M059J (cell line): ENCODE measurements at regions not wholly inside any gene's neighbourhood (a gene's known extent, or its start where the extent isn't known, plus 50 kb on each side); places are given as distances from the start of the nearest gene placed in this dataset.
"Not testable (repeated sequence)": the region's sequence is repeated elsewhere in the genome, so short reads cannot be mapped to it uniquely, and the experiment has no call there.

Experiments
- DNase-seq: peaks from one replicate; pipeline ENCODE4 v3.0.0-alpha.2; 2012; ENCODE audit warnings: low read depth

DNA sequence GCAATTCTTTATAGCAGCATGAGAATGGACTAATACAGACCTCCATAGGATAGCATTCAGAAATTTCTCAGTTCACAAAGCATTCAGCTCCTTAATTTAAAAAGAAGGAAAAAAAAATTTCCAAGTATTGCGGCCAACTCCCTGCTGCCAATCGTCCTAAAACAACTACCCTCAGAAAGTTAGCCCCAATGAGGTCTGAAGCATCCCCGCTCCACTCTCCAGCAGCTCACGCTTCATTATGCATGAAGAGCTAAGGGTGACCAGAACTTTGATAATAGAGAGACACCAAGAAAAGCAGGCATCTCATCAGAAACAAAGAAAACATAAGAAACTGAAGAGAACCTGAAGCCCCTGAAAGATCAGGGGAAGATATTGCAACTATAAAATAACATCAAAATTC, 172.8 kb upstream of the NUDT4 start:
- DNase-seq, result no peak

DNA sequence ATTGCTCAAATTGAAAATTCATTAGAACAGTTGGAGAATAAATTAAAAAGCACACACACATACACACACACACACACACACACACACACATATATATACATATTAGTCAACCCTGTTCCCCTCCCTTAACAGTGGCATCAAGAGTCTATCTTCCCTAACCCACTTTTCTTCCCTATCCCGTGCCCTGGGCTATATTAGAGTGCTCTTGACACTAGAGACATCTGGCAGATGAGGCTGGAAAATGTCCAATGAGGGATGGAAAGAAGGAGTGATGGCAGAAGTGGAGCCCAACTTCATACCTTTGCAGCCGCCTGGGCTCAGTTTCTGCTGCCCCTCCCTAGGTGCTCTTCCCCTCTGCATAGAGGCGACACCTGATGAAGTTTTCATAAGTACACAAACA, 172.4 kb upstream of the NUDT4 start:
- no peak for DNase-seq

DNA sequence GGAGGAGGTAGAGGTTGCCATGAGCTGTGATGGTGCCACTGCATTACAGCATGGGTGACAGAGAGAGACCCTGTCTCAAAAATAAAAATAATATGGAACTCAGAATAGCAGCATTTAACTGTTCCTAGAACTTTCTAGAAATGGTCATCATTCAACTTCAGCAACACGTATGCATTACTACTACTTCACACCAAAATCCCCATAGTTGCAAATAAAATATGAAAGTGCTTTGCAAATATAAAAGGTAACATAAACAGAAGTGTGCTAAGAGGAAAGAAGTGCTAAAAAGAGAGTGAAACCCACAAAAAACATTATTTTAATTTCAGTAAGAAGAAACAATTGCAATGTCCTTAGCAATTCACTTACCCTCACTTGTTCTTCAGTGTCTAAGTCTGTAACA, 169.7 kb upstream of the NUDT4 start:
- no peak for DNase-seq

DNA sequence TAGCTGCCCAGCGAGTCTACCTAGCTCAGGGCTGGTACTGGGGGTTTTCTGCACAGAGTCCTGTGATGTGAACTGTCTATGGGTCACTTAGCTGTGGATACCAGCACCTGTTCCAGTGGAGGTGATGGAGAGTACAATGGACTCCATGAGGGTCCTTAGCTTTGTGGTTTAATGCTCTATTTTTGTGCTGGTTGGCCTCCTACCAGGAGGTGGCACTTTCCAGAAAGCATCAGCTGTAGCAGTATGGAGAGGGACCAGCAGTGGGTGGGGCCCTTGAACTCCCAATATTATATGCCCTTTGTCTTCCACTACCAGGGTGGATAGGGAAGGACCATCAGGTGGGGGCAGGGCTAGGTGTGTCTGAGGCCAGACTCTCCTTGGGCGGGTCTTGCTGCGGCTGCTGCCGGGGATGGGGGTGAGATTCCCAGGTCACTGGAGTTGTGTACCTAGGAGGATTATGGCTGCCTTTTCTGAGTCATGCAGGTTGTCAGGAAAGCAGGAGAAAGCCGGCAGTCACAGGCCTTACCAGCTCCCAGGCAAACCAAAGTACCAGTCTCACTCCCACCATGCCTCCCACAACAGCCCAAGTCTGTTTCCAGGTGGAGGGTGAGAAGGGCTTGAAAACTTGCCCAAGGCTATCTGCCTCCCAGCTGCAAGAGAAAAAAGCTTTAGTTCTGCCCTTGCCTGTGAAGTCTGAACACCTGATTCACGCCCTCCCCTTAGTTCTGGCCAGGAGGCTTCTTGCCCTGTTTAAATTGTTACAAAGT, 163.0 kb upstream of the NUDT4 start:
- no peak for DNase-seq

DNA sequence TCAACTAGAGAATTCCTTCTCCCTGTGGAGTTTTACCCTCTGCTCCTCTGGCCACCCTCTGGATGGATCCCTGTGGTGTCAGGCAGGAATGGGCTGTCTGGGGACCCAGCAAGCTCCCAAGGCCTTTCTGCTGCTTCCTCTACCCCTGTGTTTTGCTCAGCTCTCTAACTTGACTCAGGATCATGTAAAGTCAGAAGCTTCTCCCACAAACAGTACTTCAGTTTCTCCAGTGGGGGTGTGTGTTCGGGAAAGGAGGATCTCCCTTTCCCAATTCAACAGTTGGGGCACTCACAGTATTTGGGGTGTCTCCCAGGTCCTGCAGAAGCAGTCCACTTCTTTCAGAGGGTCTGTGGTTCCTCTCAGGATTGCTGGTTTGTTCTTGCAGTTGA, 162.4 kb upstream of the NUDT4 start:
- DNase-seq, result no peak

DNA sequence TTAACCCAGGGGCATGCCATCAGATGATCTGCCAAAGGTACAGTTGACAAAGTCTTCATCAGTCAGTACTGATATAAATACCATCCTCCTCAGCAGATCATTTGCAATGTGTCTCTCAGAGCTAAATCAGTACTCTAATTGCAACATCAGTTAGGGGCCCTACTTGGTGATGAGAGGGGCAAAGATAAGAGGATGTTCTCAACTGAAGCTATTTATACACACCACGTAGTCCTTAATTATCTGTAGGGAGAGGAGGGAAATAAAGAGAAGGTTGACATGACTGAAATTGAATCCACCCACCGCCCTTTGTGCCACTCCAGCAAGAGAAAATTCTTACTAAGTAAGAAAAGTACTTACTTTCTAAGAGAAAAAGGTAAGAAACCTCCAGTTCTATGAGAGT, 157.8 kb upstream of the NUDT4 start:
- no peak for DNase-seq

DNA sequence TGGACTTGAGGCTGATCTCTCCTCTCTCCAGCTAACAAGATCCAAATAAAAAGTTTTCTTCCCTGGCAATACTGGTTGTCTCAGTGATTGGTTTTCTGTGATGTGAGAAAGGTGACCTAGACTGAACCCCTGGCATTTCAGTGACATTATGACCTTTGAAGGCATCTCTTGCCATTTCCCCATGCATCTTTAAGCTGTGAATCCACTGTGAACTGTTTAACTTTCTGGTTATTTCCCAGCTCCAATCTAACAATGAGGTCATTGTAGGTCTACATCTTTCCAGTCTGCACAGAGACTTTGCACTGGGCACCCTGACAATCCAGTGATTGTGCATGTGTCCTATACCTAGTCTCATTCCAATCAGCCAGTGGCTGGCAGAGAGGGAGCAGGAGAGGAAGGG, 155.9 kb upstream of the NUDT4 start:
- DNase-seq, result no peak

DNA sequence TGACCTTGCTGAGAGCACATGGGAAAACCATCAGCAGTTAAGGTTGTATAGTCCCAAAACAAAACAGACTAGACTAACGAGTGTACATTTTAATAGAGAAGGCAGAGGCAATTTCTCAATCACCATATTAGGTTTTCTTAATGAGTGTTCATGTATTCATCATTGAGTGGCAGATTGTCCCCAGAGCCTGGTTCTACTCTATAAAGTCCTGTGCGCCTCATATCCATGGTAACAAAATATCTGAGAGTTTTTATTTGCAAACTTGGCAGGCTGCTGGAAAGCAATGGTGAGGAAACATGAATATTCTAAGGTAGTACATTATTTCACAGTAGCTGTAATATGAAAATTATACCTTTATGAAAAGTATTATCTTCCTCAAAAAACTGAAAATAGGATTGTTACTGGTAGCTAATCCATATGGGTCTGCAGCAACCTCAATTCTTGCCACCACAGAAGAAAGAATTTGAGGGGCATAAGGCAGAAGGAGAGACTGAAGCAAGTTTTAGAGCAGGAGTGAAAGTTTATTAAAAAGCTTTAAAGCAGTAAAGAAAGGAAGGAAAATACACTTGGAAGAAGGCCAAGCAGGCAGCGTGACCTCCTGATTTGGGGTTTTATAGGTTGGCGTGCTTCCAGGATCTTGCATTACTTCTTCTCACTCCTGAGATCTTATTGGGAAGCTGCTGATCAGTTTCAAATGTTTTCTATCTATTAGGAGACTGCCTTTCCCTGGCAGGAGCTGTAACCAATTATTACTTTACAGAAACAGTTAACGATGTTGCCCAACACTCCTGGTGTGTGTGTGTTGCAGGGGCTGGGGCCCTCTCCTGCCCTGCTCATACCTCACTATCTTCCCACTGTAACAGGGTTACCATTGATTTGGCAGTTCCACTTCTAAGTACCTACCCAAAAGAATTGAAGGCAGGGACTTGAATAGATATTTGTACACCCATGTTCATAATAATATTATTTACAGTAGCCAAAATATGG, 154.0 kb upstream of the NUDT4 start:
- peak; percentile 75 for DNase-seq

DNA sequence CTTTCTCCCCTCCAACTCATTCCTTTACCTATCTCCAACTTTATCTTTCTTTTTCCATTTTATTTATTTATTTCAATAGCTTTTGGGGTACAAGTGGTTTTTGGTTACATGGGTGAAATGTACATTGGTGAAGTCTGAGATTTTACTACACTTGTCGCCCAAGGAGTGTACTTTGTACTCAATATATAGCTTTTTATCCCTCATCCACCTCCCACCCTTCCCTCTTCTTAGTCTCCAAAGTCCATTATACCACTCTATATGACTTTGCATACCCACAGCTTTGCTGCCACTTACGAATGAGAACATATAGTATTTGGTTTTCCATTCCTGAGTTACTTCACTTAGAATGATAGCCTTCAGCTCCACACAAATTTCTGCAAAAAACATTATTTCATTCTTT, 152.6 kb upstream of the NUDT4 start:
- no peak for DNase-seq

DNA sequence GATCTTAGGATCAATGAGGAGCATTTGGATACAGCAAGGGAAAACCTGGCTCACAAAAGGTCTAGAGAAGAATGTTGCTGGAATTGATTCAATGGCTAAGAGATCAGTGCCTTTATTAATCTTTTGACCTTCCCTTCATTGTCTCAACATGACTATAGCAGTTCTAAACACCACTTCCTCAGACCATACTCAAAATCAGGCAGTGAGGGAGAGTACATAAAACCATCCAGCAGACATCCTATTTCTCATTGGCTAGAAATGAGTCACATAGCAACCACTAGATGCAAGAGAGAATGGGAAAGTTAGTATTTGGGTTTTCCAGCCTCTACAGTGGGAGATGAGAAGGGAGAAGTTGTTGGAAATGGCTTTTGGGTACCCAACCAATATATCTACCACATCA, 151.4 kb upstream of the NUDT4 start:
- peak; percentile 68 for DNase-seq

DNA sequence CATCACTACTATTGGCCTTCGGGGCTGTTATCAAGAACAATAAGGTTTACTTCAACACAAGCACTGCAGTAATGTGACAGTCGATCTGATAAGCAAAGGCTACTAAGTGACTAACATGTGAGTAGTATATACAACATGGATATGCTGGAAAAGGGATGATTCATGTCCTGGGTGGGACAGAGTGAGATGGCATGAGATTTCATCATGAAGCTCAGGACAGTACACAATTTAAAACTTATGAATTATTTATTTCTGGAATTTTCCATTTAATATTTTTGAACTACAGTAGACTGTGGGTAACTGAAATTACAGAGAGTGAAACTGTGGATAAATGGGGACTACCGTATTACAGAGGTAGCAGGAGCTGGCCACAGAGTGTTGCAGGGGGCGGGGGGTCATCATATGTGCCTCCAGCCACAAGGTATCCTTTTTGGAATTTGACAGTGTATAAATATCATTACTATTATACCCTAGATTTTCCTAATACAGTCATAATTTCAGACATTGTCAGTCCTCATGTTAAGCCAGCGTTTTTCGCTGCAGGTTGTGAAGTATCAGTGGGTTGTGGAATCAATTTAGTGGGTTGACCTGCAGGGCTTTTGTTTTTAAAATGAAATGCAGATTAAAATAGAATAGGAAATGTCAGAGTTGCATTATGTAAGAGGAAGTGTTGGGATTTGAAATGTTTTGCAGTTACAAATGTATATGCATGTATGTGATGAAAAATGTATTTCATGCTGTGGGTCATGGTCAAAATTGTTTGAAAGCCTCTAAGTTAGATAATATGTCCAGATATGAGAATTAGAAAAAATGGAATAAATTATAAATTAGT, 148.0 kb upstream of the NUDT4 start:
- peak; percentile 94 for DNase-seq

DNA sequence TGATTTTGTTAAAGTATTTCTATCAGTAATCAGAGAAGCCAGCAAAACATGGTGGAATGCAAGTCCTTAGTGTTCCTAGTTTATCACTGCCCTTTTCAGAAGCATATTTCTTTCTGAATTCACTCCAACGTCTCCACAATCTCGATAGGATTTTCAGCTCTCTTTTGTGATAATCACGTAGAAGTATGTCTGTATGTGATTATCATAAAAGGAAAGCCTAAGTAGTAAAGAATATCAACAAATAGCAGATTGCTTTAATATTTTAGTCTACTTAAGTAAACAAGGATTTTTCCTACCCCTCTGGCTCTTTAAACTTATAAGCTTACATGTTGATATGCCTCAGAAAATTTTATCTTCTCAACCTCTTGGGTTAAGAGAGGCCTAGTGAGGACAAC, 147.4 kb upstream of the NUDT4 start:
- DNase-seq, result no peak

DNA sequence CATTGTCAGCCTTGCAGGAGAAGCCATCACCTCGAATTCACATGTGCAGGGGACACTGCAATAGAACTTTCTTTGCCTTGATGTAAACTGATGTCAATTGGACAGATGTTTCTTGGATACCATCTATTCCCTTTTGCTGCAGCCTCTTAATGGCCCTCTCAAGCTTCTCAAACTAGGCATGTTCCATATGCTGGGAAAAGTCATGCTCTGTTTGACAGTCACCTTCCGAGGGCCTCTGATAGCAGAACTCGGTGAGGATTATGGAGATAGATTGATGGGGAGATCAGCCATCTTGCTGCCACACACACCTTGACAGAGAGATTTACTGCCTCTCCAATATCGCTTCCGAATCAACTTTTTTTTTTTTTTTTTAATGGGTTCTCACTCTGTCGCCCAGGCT, 145.8 kb upstream of the NUDT4 start:
- no peak for DNase-seq

DNA sequence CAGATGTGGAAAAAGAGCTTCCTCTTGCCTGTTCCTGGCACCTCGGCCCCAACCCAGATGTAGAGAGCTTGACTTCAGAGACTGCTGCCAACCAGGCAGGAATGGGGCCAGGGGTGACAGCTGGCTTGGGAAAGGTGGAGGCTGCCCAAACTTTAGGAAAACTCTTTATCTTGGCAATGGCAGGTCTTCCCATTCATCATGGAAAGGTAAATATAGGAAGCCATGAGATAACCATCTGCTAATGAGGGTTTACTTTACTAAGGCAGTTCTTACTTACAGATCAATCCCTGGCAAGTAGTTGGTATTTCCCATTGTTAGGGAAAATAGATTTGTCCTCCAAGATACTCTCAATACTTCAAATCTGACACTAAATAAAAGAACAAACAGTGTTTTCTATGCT, 143.1 kb upstream of the NUDT4 start:
- DNase-seq, result no peak

DNA sequence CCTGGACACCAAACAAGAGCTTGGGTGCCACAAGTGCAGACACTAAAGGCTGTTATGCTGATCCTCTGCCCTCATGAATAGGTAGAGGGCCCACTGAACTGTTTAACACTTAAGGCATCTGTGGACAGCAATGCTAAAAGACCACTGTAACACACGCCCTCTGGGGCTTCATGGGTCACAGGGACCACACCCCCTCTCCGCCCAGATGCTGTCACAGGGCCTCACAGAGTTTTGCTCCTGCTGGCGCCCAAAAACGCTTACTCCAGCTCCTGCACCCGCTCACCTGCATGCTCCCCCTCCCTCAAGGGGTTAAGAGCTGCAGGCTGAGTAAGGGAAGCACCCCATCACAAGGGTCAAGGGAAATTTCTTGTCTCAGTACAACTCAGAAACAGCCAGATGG, 141.8 kb upstream of the NUDT4 start:
- DNase-seq, result no peak

DNA sequence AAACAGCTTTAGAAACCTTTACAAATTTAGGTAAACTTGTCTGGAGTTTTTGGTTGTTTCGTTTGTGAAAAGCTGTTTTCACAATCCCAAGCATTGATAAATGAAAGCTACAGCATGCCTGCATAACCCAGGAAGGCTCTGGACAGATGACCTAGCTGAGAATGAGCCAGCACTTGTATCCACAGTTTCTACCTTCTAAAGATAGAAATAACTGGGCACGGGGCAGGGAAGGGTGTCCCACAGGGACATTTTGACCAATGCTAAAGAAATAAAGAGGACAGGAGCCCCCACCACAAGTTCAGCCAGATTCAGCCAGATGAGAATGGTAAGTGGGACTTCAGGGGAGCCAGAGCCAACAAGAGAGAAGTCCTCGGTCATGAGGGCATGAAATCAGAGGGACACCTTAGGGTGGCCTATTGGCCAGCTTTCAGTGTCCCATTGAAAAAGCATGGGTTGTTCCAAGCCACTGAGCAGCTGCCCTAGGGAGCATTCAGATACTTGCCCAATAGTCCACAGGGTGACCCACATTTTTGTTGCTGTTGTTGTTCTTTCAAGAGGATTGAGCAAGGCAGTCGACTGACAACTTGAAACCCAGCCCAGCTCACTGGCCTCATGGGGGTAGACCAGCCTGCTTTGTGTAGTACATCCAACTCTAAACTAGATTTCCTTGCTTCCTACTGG, 140.3 kb upstream of the NUDT4 start:
- DNase-seq, result no peak

DNA sequence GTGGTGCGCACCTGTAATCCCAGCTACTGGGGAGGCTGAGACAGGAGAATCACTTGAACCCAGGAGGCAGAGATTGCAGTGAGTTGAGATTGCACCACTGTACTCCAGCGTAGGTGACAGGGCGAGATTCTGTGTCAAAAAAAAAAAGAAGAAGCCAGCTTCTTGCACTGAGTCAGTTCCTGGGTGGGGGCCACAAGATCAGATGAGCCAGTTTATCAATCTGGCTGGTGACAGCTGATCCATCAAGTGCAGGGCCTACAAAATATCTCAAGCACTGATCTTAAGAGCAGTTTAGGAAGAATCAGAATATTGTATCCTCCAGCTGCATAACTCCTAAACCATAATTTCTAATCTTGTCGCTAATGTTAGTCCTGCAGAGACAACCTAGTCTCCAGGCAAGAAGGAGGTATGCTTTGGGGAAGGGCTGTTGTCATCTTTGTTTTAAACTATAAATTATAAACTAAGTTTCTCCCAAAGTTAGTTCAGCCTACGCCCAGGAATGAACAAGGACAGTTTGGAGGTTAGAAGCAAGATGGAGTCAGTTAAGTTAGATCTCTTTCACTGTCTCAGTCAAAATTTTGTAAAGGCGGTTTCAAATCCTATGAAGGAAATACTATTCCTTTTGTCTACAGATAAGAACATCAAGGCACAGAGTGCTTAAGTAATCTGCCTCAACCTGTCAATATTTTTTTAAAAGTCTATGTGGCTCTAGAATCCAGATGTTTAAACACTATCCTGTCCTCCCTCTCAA, 139.0 kb upstream of the NUDT4 start:
- not testable (repeated sequence) for DNase-seq

DNA sequence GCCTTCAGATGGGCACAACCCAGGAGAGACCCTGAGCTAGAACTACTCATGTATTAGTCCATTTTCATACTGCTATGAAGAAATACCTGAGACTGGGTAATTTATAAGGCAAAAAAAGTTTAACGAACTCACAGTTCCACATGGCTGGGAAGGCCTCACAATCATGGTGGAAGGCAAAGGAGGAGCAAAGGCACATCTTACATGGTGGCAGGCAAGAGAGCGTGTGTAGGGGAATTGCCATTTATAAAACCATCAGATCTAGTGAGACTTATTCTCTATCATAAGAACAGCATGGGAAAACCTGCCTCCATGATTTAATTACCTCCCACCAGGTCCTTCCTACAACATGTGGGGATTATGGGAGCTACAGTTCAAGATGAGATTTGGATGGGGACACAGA, 137.9 kb upstream of the NUDT4 start:
- DNase-seq, result not testable (repeated sequence)

DNA sequence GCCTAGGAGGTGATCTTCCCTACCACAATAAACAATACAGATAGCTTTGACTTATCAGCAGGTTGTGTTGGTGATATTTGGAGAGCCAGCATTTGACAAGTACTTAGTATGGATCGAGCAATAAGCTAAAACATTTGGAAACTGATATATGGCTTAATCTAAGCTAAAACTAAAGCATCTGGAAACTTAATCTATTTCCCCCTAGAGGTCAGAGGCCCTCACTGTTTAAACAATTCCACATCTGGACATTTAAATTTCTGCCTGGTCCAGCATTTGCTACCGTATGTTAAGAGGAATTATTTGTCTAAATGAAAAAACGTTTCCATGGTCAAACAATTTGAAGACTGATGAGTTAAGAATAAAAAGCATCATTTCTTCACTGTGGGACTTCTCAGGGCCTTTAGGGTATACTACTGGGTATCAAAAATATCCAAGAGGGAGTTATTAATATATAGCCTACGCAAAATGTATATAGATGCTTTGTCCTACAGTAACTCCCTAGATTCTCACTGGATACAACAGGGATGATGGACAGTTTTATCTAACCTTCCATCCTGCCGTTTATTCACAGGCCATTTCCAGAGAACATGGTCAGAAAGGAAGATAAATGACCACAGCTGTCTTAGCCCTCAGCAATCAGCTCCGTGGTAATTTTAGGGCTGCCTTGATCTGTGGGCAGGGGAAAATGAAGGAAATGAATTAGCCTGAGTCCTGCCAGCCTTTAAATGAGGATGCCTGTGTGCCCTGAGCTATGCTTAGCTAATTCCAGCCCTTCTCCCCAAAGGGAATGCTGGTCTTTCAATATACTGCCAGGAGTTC, 135.4 kb upstream of the NUDT4 start:
- DNase-seq, result no peak

DNA sequence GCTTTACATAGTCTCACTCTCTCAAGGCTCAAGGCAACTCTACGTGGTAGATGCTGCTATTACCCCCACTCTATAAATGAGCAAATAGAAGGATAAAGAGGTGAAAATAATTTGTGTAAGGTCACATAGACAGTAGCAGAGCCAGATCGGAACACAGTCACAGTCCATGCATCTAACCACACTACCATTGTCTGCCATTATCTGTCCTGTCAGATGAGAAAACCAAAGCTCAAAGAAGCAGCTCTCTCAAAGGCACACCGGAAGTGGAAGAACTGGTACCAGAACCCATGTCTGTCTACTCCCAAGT, 134.4 kb upstream of the NUDT4 start:
- no peak for DNase-seq
